ENCODE measurements at regions not wholly inside any gene's neighbourhood (a gene's known extent, or its start where the extent isn't known, plus 50 kb on each side); places are given as distances from the start of the nearest gene placed in this dataset.

- TF ChIP-seq CTCF (IDR thresholded peaks at IDR 0.05; ENCODE audit: insufficient read depth, low read length) = no peak
- TF ChIP-seq, protein P1, sequence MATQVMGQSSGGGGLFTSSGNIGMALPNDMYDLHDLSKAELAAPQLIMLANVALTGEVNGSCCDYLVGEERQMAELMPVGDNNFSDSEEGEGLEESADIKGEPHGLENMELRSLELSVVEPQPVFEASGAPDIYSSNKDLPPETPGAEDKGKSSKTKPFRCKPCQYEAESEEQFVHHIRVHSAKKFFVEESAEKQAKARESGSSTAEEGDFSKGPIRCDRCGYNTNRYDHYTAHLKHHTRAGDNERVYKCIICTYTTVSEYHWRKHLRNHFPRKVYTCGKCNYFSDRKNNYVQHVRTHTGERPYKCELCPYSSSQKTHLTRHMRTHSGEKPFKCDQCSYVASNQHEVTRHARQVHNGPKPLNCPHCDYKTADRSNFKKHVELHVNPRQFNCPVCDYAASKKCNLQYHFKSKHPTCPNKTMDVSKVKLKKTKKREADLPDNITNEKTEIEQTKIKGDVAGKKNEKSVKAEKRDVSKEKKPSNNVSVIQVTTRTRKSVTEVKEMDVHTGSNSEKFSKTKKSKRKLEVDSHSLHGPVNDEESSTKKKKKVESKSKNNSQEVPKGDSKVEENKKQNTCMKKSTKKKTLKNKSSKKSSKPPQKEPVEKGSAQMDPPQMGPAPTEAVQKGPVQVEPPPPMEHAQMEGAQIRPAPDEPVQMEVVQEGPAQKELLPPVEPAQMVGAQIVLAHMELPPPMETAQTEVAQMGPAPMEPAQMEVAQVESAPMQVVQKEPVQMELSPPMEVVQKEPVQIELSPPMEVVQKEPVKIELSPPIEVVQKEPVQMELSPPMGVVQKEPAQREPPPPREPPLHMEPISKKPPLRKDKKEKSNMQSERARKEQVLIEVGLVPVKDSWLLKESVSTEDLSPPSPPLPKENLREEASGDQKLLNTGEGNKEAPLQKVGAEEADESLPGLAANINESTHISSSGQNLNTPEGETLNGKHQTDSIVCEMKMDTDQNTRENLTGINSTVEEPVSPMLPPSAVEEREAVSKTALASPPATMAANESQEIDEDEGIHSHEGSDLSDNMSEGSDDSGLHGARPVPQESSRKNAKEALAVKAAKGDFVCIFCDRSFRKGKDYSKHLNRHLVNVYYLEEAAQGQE (IDR thresholded peaks at IDR 0.05; ENCODE audit: insufficient replicate concordance, low read depth) = no peak
- TF ChIP-seq SPI1 (IDR thresholded peaks at IDR 0.05; ENCODE audit: borderline replicate concordance, low read depth) = no peak
Observed at GRCh38 chr21:35337573-35337972, 288.5 kb upstream of the RUNX1 start.

Measured in HL-60 (cell line).